ENCODE measurements at regions not wholly inside any gene's neighbourhood (a gene's known extent, or its start where the extent isn't known, plus 50 kb on each side); places are given as distances from the start of the nearest gene placed in this dataset.

GRCh38 chr5:57831932-57832331, 349.3 kb upstream of the ACTBL2 start:
- TF ChIP-seq CTCF (IDR thresholded peaks at IDR 0.05; ENCODE audit: poor library complexity) (no peak), EZH2 (IDR thresholded peaks at IDR 0.05; ENCODE audit: borderline replicate concordance) (no peak)

Measured in hepatocyte (in vitro differentiated cells).